K562 (cell line): ENCODE measurements at regions not wholly inside any gene's neighbourhood (a gene's known extent, or its start where the extent isn't known, plus 50 kb on each side); places are given as distances from the start of the nearest gene placed in this dataset.

Experiments used
- ATAC-seq: fragments of 200-7000 bp; cut with Tn5 transposase; 3 replicates; pipeline ENCODE4 v1.9.1; 2020; ENCODE audit warnings: moderate library complexity
- BruUV-seq: library from RNA; stranded (reverse); fragments of 400-500 nt; replicated peaks from 2 replicates; lab custom pipeline; 2021; lab: Mats Ljungman, UMichigan
- CTCF ChIA-PET: fragments of 300-600 bp; formaldehyde crosslinking; extraction: SDS; loops from one replicate; lab custom pipeline; 2021; ENCODE audit warnings: low intra/inter-chr PET ratio; lab: Yijun Ruan, JAX
- POLR2A ChIA-PET: fragments of 300-600, 350-650 bp; sonication (Branson Sonifier 250); formaldehyde crosslinking; extraction: SDS; loops from one replicate; lab custom pipeline; 2021; ENCODE audit warnings: antibody characterized with exemption, inconsistent platforms; lab: Yijun Ruan, JAX
- DNase-seq, 4 experiments: peaks; one replicate each; pipeline versions ENCODE4 v3.0.0 to v3.0.0-alpha.2; 2011 to 2018; ENCODE audit warnings: low spot score in 3 of 4, mixed read lengths in 3 of 4; ENCODE audit errors: extremely low read depth in 1 of 4
- FAIRE-seq: peaks from 2 replicates; lab custom pipeline; 2011; peaks lifted over from hg19 to GRCh38; lab: Jason Lieb, UNC
- H2AFZ ChIP-seq: 2 replicates; pipeline ENCODE4 v1.6.0; 2011; ENCODE audit warnings: low read depth, low read length, control low read depth, inconsistent platforms
- H3K27ac ChIP-seq: fragments of 200-600 bp; 3 replicates; pipeline ENCODE4 v1.8.0; 2011; ENCODE audit warnings: low read depth, mild to moderate bottlenecking, control low read depth, inconsistent platforms, low read length, moderate library complexity, mixed read lengths; ENCODE audit errors: extremely low read depth
- H3K27me3 ChIP-seq, 2 experiments: fragments of 300-600 bp in 1 of 2; 2 replicates in 1 of 2; 3 replicates in 1 of 2; pipeline versions ENCODE4 v1.6.0 to v1.8.0; 2011; ENCODE audit warnings: inconsistent platforms in 2 of 2, low read length in 2 of 2, mild to moderate bottlenecking in 1 of 2, mixed read lengths in 1 of 2, moderate library complexity in 1 of 2; ENCODE audit not compliant: control insufficient read depth in 2 of 2, insufficient read depth in 2 of 2
- H3K36me3 ChIP-seq: fragments of 300-600 bp; 3 replicates; pipeline ENCODE4 v1.8.0; 2011; ENCODE audit warnings: mild to moderate bottlenecking, low read length, inconsistent platforms; ENCODE audit not compliant: control insufficient read depth, insufficient read depth
- H3K4me1 ChIP-seq, 2 experiments: fragments of 200-600 bp in 1 of 2; replicated peaks in 1 of 2; 2 replicates in 1 of 2; 3 replicates in 1 of 2; pipeline versions ENCODE4 v1.5.1 to v1.8.0; 2011; ENCODE audit warnings: inconsistent platforms in 2 of 2, low read length in 2 of 2, mild to moderate bottlenecking in 1 of 2, mixed read lengths in 1 of 2, moderate library complexity in 1 of 2; ENCODE audit not compliant: control insufficient read depth in 2 of 2, insufficient read depth in 2 of 2
- H3K4me2 ChIP-seq: 2 replicates; pipeline ENCODE4 v1.6.1; 2011; ENCODE audit warnings: low read length, control low read depth, inconsistent platforms, mixed read lengths; ENCODE audit not compliant: insufficient read depth
- H3K4me3 ChIP-seq: fragments of 200-600 bp; sonication (generic), shearing (Covaris generic); 2 replicates; pipeline ENCODE4 v1.5.1; 2016; ENCODE audit warnings: control low read depth, inconsistent platforms
- H3K79me2 ChIP-seq: fragments of 200-600 bp; 3 replicates; pipeline ENCODE4 v1.8.0; 2011; ENCODE audit warnings: low read length, inconsistent platforms; ENCODE audit not compliant: control insufficient read depth, insufficient read depth
- H3K9ac ChIP-seq, 2 experiments: 2 replicates each; pipeline versions ENCODE4 v1.6.0 to v1.6.1; 2011; ENCODE audit warnings: low read depth in 2 of 2, low read length in 2 of 2, control low read depth in 1 of 2, inconsistent platforms in 1 of 2, mild to moderate bottlenecking in 1 of 2, mixed read lengths in 1 of 2; ENCODE audit not compliant: insufficient read depth in 1 of 2
- H3K9me1 ChIP-seq: one replicate; pipeline ENCODE4 v1.6.0; 2011; ENCODE audit warnings: inconsistent platforms, mild to moderate bottlenecking, low read length, moderate library complexity; ENCODE audit not compliant: control insufficient read depth, insufficient read depth
- H3K9me3 ChIP-seq: replicated peaks from 2 replicates; pipeline ENCODE4 v1.5.1; 2011; ENCODE audit warnings: low read depth, low read length, inconsistent platforms; ENCODE audit not compliant: control insufficient read depth, insufficient read depth
- H4K20me1 ChIP-seq: replicated peaks from 2 replicates; pipeline ENCODE4 v1.6.1; 2011; ENCODE audit warnings: low read length, inconsistent platforms, mixed read lengths; ENCODE audit not compliant: control insufficient read depth, insufficient read depth
- ATF7 ChIP-seq: fragments of 450-650 bp; IDR thresholded peaks from 2 replicates; pipeline ENCODE4 v1.7.1; 2014; ENCODE audit warnings: mild to moderate bottlenecking, moderate library complexity
- BCL6 ChIP-seq: fragments of 250-450 bp; sonication (Bioruptor Pico); IDR thresholded peaks from 2 replicates; pipeline ENCODE4 v1.4.0; 2020
- BRF1 ChIP-seq: IDR thresholded peaks from 3 replicates; pipeline ENCODE4 v1.6.1; 2011; ENCODE audit warnings: borderline replicate concordance, mild to moderate bottlenecking; ENCODE audit not compliant: insufficient read length; ENCODE audit errors: extremely low read depth
- DACH1 ChIP-seq: fragments of 450-650 bp; IDR thresholded peaks from 2 replicates; pipeline ENCODE4 v1.6.1; 2018; ENCODE audit not compliant: partially characterized antibody
- EGR1 ChIP-seq: fragments of 450-650 bp; conservative IDR thresholded peaks from 2 replicates; pipeline ENCODE4 v1.6.1; 2017; ENCODE audit warnings: mild to moderate bottlenecking
- ESRRB ChIP-seq: fragments of 250-450 bp; sonication (Bioruptor Pico); IDR thresholded peaks from 2 replicates; pipeline ENCODE4 v1.5.0; 2020; ENCODE audit warnings: mild to moderate bottlenecking, moderate library complexity, borderline replicate concordance
- LARP7 ChIP-seq: fragments of 450-650 bp; IDR thresholded peaks from 2 replicates; pipeline ENCODE4 v1.6.1; 2016
- POLR2AphosphoS2 ChIP-seq: IDR thresholded peaks from 2 replicates; pipeline ENCODE4 v1.6.1; 2012; ENCODE audit warnings: low read length, improper control_type of control experiment
- RBBP5 ChIP-seq: fragments of 200-600 bp; sonication (generic); IDR thresholded peaks from 2 replicates; pipeline ENCODE4 v1.6.1; 2012; ENCODE audit warnings: borderline replicate concordance, mild to moderate bottlenecking, low read length, control low read depth, inconsistent platforms; ENCODE audit not compliant: insufficient read depth, poor library complexity, severe bottlenecking
- SMAD3 ChIP-seq: fragments of 450-650 bp; formaldehyde crosslinking; conservative IDR thresholded peaks from 2 replicates; pipeline ENCODE4 v1.4.0; 2020; ENCODE audit warnings: mild to moderate bottlenecking
- TAF15 ChIP-seq: fragments of 200-400 bp; formaldehyde crosslinking; IDR thresholded peaks from 2 replicates; pipeline ENCODE4 v1.6.1; 2017; ENCODE audit warnings: mild to moderate bottlenecking, low read depth, low read length, moderate library complexity
- WGBS: fragments of 100-300 bp; shearing (Covaris generic); methylation state at CpG from one replicate; pipeline ENCODE4 v1.1.6; 2016; ENCODE audit warnings: low coverage, mixed read lengths; ENCODE audit not compliant: insufficient coverage; ENCODE audit errors: missing lambda C conversion rate; 5-methylcytosine and 5-hydroxymethylcytosine counted together
- in situ Hi-C: fragments of 300-500 bp; cut with MboI; formaldehyde crosslinking; loops from 4 replicates; pipeline ENCODE4 v1.15.0; 2018; ENCODE audit warnings: inconsistent platforms, mixed read lengths
- intact Hi-C: fragments of 100-400 bp; cut with micrococcal nuclease; formaldehyde crosslinking; loops from 2 replicates; pipeline ENCODE4 v1.14.2; 2022
- TF ChIP-seq, protein P1 (sequence below): sonication (generic); formaldehyde crosslinking; IDR thresholded peaks from 2 replicates; pipeline ENCODE4 v1.8.0; 2022; ENCODE audit warnings: mild to moderate bottlenecking, missing genetic modification reagents
- TF ChIP-seq, protein P2 (sequence below): fragments of 250-450 bp; sonication (Bioruptor Pico); IDR thresholded peaks from 2 replicates; pipeline ENCODE4 v1.8.0; 2021; ENCODE audit warnings: moderate library complexity, mild to moderate bottlenecking, inconsistent platforms

DNA sequence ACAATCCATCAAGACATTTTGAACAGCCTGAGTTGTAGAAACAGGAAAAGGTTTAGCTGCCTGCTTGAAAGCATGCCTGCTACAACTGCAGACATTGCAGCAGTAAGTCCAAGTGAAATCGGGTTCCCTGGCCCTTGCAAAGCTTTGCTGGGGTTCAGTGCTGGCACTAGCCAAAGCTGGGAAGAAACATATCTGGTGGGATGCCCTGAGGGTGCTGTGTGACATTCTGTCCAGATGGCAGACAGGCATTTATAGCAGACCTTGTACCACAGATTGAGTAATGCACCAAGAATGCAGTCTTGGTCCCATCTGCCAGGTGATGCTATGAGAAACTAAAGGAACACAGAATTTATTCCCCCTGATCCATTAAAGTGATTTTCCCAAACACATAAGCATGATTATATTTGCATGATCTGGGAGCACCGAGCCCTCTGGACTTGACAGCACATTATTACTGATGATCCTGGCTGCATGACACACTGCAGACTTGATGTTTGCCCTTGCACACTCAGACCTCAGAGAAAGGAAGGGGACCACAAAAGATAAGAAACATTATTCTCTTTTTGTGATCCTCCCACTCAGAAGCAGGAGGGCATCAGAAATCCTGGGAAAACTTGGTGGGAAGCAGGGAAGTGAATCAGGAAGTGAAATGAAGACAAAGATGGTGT is 223.7 kb upstream of the FAM78B start:
- CTCF ChIA-PET: interaction anchor here (0.7 kb wide), 1 partner anchor 303 kb away, joined by 3 read pairs; no protein-coding TSS in a partner anchor
- H3K4me1 ChIP-seq: no peaks in the 10 kb centered on the region
- no peak overlapping the region for H3K27ac ChIP-seq
- H3K27me3 ChIP-seq: no peaks in the 10 kb centered on the region
- no peaks in the 10 kb centered on the region for H4K20me1 ChIP-seq
- FAIRE-seq (no peak), DNase-seq (no peak), ATAC-seq (no peak)
- WGBS: 0% methylated on average over 2 of the region's 2 CpGs
- no peaks in the 10 kb centered on the region for H3K79me2 ChIP-seq
- intact Hi-C loops: no loop called here
- H3K9me3 ChIP-seq: no peaks in the 10 kb centered on the region
- H3K4me3 ChIP-seq: no peak overlapping the region
- no peaks in the 10 kb centered on the region for H3K36me3 ChIP-seq
- no peak overlapping the region for H3K9ac ChIP-seq
- H2AFZ ChIP-seq: no peak overlapping the region
- in situ Hi-C loops: no loop called here
- H3K4me2 ChIP-seq: no peak overlapping the region
- H3K9me1 ChIP-seq: no peaks in the 10 kb centered on the region
- TF ChIP-seq ESRRB (CRISPR knock-in tag) (no peak), EGR1 (no peak), DACH1 (no peak), LARP7 (no peak), POLR2AphosphoS2 (no peak), ATF7 (no peak), RBBP5 (no peak), BRF1 (no peak), TAF15 (no peak), BCL6 (CRISPR knock-in tag) (no peak), SMAD3 (CRISPR knock-in tag) (no peak)
- TF ChIP-seq, protein P1, sequence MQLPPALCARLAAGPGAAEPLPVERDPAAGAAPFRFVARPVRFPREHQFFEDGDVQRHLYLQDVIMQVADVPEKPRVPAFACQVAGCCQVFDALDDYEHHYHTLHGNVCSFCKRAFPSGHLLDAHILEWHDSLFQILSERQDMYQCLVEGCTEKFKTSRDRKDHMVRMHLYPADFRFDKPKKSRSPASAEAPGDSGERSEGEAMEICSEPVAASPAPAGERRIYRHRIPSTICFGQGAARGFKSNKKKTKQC (CRISPR knock-in tag): no peak
- TF ChIP-seq, protein P2, sequence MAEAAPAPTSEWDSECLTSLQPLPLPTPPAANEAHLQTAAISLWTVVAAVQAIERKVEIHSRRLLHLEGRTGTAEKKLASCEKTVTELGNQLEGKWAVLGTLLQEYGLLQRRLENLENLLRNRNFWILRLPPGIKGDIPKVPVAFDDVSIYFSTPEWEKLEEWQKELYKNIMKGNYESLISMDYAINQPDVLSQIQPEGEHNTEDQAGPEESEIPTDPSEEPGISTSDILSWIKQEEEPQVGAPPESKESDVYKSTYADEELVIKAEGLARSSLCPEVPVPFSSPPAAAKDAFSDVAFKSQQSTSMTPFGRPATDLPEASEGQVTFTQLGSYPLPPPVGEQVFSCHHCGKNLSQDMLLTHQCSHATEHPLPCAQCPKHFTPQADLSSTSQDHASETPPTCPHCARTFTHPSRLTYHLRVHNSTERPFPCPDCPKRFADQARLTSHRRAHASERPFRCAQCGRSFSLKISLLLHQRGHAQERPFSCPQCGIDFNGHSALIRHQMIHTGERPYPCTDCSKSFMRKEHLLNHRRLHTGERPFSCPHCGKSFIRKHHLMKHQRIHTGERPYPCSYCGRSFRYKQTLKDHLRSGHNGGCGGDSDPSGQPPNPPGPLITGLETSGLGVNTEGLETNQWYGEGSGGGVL (CRISPR knock-in tag): no peak
- POLR2A ChIA-PET: no interaction called here
- no TSS peak for BruUV-seq
